Progenitor cell of endocrine pancreas (in vitro differentiated cells): ENCODE measurements at regions not wholly inside any gene's neighbourhood (a gene's known extent, or its start where the extent isn't known, plus 50 kb on each side); places are given as distances from the start of the nearest gene placed in this dataset.

Experiments used
- DNase-seq: peaks from one replicate; pipeline ENCODE4 v3.0.0; 2021; ENCODE audit warnings: low spot score; ENCODE audit not compliant: unreplicated experiment
- H3K27ac Mint-ChIP-seq: 2 replicates; pipeline ENCODE4 v1.8.0; 2021; ENCODE audit warnings: mild to moderate bottlenecking, moderate library complexity, mixed read lengths
- H3K27me3 Mint-ChIP-seq: 2 replicates; pipeline ENCODE4 v1.8.0; 2021; ENCODE audit warnings: mixed read lengths
- H3K36me3 Mint-ChIP-seq: 2 replicates; pipeline ENCODE4 v1.8.0; 2022; ENCODE audit warnings: mixed read lengths; ENCODE audit not compliant: insufficient read depth
- H3K4me1 Mint-ChIP-seq: 2 replicates; pipeline ENCODE4 v1.8.0; 2021; ENCODE audit warnings: low read depth, mixed read lengths
- H3K4me3 Mint-ChIP-seq: 2 replicates; pipeline ENCODE4 v1.8.0; 2021; ENCODE audit warnings: low read depth, mild to moderate bottlenecking, moderate library complexity, mixed read lengths
- H3K9me3 Mint-ChIP-seq: 2 replicates; pipeline ENCODE4 v1.8.0; 2021; ENCODE audit warnings: low read depth, mixed read lengths
- CTCF ChIP-seq: fragments of 200-600 bp; sonication (generic); IDR thresholded peaks from one replicate; pipeline ENCODE4 v1.5.0; 2021; ENCODE audit warnings: antibody characterized with exemption, mild to moderate bottlenecking; ENCODE audit not compliant: unreplicated experiment

- H3K36me3 Mint-ChIP-seq, result no peaks in the 10 kb centered on the region
- no peak for TF ChIP-seq CTCF
These were observed 85.4 kb upstream of the TPM1 start for GRCh38 chr15:62957130-62957529.

DNA sequence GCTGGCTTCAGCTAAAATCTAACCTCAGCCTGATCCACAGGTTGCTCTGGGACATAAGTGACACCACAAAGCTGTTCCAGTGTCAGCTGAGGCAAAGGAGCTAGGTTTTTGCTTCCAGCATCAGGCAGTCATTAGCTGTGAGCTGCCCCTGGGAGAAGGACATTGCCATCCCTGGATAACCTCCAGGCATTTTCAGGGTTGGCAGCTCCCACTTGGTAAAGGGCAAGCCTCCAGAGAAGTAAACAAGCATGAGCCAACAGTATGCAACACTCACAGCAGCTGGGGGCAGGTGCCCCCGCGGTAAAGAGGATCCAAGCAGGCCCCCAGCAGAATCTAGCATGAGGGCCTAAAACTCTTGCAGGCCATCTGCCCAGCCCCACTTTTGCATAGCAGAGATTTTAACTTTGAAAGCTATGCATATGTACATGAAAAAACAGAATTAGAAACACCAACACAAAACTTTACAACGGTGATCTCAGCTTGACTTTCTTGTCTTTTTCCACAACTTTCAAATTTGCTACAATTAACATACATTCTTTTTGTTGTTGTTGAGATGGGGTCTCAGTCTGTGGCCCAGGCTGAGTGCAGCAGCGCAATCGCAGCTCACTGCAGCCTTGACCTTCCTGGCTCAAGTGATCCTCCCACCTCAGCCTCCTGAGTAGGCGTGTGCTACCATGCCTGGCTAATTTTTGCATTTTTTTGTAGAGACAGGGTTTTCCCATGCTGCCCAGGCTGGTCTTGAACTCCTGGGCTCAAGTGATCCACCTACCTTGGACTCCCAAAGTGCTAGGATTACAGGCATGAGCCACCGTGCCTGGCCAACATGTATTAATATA is 83.8 kb upstream of the TPM1 start:
- H3K36me3 Mint-ChIP-seq, result no peaks in the 10 kb centered on the region
- H3K9me3 Mint-ChIP-seq, result peaks cover 3% of the 10 kb centered on the region
- peaks cover 50% of the 10 kb centered on the region for H3K27me3 Mint-ChIP-seq
- H3K27ac Mint-ChIP-seq, result no peak overlapping the region
- no peak overlapping the region for H3K4me3 Mint-ChIP-seq
- H3K4me1 Mint-ChIP-seq, result peaks cover 3% of the 10 kb centered on the region
- DNase-seq, result no peak
- no peak for TF ChIP-seq CTCF

More at GRCh38 chr15:62957130-62957529, 85.4 kb upstream of the TPM1 start:
- H3K4me3 Mint-ChIP-seq, result no peak overlapping the region
- no peak for DNase-seq
- peaks cover 5% of the 10 kb centered on the region for H3K9me3 Mint-ChIP-seq
- H3K27ac Mint-ChIP-seq, result no peak overlapping the region
- H3K27me3 Mint-ChIP-seq, result peaks cover 50% of the 10 kb centered on the region
- H3K4me1 Mint-ChIP-seq, result peaks cover 3% of the 10 kb centered on the region

DNA sequence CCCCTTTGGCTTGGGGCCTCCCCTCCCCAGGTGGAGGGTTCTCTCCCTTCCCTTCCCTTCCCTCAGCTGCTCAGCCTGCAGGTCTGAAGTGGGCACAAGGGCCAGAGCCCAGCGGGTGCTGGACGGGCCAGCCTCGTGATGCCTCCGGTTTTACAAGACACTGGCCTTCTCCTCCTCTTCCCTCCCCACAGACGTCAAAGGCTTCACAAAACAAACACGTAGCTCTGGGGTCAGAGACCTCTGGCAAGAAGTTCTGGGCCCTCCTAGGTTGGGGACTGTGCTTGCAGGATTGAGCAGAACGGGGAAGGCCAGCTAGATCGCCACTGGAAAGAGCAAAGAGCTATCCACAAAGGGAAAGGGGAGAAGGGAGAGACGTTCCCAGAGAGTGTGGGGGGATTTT is 81.4 kb upstream of the TPM1 start:
- DNase-seq, result no peak
- no peak overlapping the region for H3K4me3 Mint-ChIP-seq
- H3K36me3 Mint-ChIP-seq, result no peaks in the 10 kb centered on the region

DNA sequence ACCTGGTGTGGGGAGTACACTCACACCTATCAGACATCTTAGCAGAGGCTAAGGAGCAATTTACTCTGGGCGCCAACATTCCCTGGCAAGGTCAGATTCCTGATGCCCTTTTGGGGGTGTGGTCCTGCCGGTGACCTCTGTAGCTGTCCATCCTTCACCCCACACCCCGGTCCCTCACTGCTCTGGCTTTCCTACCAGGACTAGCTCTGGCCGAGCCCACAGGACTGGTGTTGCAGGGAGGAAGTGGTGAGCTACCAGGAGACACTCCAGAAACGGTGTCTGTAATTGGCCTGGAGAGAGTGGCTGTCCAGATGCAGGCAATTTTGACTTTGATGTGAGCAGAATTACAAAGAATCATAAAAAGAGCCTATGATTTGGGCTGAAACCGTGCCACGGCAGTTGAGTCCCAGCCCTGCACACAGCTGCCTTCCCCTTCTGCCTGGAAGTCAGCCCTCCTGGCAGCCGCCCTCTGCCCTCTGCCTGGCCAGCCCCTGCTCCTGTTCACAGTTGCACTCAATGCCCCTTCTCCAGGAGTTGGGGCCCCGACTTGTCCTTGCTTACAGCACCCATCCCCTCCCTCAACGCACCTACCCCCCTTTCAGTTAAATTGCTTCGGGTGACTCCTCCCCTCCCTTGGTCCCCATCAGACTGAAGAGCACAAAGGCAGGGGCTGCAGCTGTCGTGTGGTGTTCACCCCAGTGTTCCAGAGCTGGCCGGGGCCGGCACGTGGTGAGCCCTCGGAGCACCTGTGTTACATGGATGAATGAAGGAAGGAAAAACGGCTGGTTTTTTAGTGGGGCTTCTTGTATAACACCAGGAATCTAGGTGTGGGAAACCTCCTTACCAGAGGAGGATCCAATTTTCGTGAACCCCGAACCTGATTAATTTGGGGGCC is 80.2 kb upstream of the TPM1 start:
- Mint-ChIP-seq H3K27me3 (peaks cover 48% of the 10 kb centered on the region), H3K27ac (no peak overlapping the region), H3K9me3 (no peaks in the 10 kb centered on the region), H3K4me1 (peaks cover 3% of the 10 kb centered on the region), H3K4me3 (no peak overlapping the region), H3K36me3 (no peaks in the 10 kb centered on the region)
- DNase-seq, result no peak
- no peak for TF ChIP-seq CTCF

More for the DNA sequence above, 81.4 kb upstream of the TPM1 start:
- peaks cover 3% of the 10 kb centered on the region for H3K4me1 Mint-ChIP-seq
- no peak for TF ChIP-seq CTCF
- no peaks in the 10 kb centered on the region for H3K9me3 Mint-ChIP-seq
- peaks cover 54% of the 10 kb centered on the region for H3K27me3 Mint-ChIP-seq
- no peak overlapping the region for H3K27ac Mint-ChIP-seq

- Mint-ChIP-seq H3K4me3 (no peak overlapping the region), H3K9me3 (no peaks in the 10 kb centered on the region), H3K27me3 (peaks cover 36% of the 10 kb centered on the region), H3K36me3 (no peaks in the 10 kb centered on the region), H3K4me1 (peaks cover 3% of the 10 kb centered on the region), H3K27ac (no peak overlapping the region)
- no peak for TF ChIP-seq CTCF
- DNase-seq, result no peak
These were observed 78.3 kb upstream of the TPM1 start for GRCh38 chr15:62964251-62964650.
